Osteoblast (primary cell): ENCODE measurements at regions not wholly inside any gene's neighbourhood (a gene's known extent, or its start where the extent isn't known, plus 50 kb on each side); places are given as distances from the start of the nearest gene placed in this dataset.

Experiments used
- DNase-seq: peaks from one replicate; pipeline ENCODE4 v3.0.0; 2011; ENCODE audit warnings: low spot score, mixed read lengths; ENCODE audit not compliant: insufficient read length; ENCODE audit errors: missing footprints
- H2AFZ ChIP-seq: 2 replicates; pipeline ENCODE4 v1.6.0; 2011; ENCODE audit warnings: mild to moderate bottlenecking, low read length
- H3K27ac ChIP-seq: 2 replicates; pipeline ENCODE4 v1.5.1; 2011; ENCODE audit warnings: mild to moderate bottlenecking, low read depth, low read length, moderate library complexity
- H3K27me3 ChIP-seq: 2 replicates; pipeline ENCODE4 v1.6.0; 2012; ENCODE audit warnings: mild to moderate bottlenecking, control low read depth, inconsistent platforms, low read length, moderate library complexity; ENCODE audit not compliant: insufficient read depth
- H3K36me3 ChIP-seq: 2 replicates; pipeline ENCODE4 v1.5.1; 2011; ENCODE audit warnings: mild to moderate bottlenecking, low read length, control low read depth, moderate library complexity; ENCODE audit not compliant: insufficient read depth
- H3K4me1 ChIP-seq: 2 replicates; pipeline ENCODE4 v1.5.1; 2011; ENCODE audit warnings: mild to moderate bottlenecking, low read length, control low read depth, moderate library complexity; ENCODE audit not compliant: insufficient read depth
- H3K4me2 ChIP-seq: 2 replicates; pipeline ENCODE4 v1.6.0; 2011; ENCODE audit warnings: mild to moderate bottlenecking, low read length; ENCODE audit not compliant: insufficient read depth
- H3K4me3 ChIP-seq: fragments of 200-600 bp; sonication (generic); 3 replicates; pipeline ENCODE4 v1.5.1; 2012; ENCODE audit warnings: mild to moderate bottlenecking, low read length, inconsistent platforms; ENCODE audit not compliant: insufficient read depth
- H3K79me2 ChIP-seq: 2 replicates; pipeline ENCODE4 v1.6.0; 2012; ENCODE audit warnings: mild to moderate bottlenecking, low read length, control low read depth, inconsistent platforms; ENCODE audit not compliant: insufficient read depth
- H3K9me3 ChIP-seq: 2 replicates; pipeline ENCODE4 v1.5.1; 2011; ENCODE audit warnings: low read depth, low read length, control low read depth
- H4K20me1 ChIP-seq: 2 replicates; pipeline ENCODE4 v1.6.0; 2012; ENCODE audit warnings: mild to moderate bottlenecking, low read length, control low read depth; ENCODE audit not compliant: insufficient read depth
- TF ChIP-seq, protein P1 (sequence below): IDR thresholded peaks from 2 replicates; pipeline ENCODE4 v1.5.1; 2011; ENCODE audit warnings: mild to moderate bottlenecking, low read depth, low read length, moderate library complexity; ENCODE audit errors: extremely low read depth

DNA sequence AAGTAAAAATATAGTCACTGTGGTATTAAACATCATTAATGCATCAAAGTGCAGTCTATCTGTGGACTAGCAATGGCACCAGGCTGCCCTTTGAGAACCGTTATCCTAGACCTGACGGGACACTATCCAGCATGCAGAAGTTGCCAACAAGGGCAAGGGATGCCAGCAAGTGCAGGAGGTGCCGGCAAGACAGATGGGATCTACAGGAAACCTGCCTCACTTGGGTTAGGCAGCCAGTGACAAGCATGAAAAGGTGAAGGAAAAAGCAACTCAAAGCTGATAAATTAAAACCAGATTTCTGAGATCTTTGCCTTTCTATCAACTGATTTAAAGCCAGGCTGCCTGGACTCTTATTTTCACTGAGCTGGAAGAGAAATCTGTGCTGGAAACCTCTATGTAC lies 315.2 kb upstream of the PDE4D start:
- Histone ChIP-seq H4K20me1 (no peaks in the 10 kb centered on the region), H3K27me3 (no peaks in the 10 kb centered on the region), H3K4me2 (no peak overlapping the region), H2AFZ (no peak overlapping the region), H3K79me2 (no peaks in the 10 kb centered on the region), H3K4me3 (no peak overlapping the region), H3K4me1 (no peaks in the 10 kb centered on the region), H3K36me3 (no peaks in the 10 kb centered on the region), H3K9me3 (no peaks in the 10 kb centered on the region), H3K27ac (no peak overlapping the region)
- TF ChIP-seq, protein P1, sequence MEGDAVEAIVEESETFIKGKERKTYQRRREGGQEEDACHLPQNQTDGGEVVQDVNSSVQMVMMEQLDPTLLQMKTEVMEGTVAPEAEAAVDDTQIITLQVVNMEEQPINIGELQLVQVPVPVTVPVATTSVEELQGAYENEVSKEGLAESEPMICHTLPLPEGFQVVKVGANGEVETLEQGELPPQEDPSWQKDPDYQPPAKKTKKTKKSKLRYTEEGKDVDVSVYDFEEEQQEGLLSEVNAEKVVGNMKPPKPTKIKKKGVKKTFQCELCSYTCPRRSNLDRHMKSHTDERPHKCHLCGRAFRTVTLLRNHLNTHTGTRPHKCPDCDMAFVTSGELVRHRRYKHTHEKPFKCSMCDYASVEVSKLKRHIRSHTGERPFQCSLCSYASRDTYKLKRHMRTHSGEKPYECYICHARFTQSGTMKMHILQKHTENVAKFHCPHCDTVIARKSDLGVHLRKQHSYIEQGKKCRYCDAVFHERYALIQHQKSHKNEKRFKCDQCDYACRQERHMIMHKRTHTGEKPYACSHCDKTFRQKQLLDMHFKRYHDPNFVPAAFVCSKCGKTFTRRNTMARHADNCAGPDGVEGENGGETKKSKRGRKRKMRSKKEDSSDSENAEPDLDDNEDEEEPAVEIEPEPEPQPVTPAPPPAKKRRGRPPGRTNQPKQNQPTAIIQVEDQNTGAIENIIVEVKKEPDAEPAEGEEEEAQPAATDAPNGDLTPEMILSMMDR, result no peak
- DNase-seq, result no peak

DNA sequence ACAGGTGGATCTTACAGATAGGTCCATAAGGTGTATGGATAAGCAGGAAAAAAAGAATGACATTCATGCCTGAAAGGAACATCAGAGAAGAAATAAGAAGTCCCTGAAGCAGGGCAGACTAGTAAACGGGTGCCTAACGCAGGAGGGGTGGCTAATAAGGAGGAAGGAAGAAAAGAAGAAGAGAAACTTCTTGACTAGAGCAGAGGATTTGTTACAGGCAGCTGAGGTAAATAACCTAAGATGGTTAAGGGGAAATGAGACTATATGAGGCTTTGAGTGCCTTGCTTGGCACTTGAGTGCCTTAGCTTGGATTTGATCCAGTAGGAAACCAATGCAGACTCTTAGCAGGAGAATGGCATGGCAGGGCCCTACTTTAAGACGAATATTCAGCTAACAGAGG lies 313.5 kb upstream of the PDE4D start:
- TF ChIP-seq, protein P1, result no peak
- no peak overlapping the region for H3K27ac ChIP-seq
- H2AFZ ChIP-seq, result no peak overlapping the region
- H3K79me2 ChIP-seq, result no peaks in the 10 kb centered on the region
- H3K4me2 ChIP-seq, result no peak overlapping the region
- no peaks in the 10 kb centered on the region for H3K9me3 ChIP-seq
- H3K4me1 ChIP-seq, result no peaks in the 10 kb centered on the region
- H3K27me3 ChIP-seq, result no peaks in the 10 kb centered on the region
- DNase-seq, result no peak
- H4K20me1 ChIP-seq, result no peaks in the 10 kb centered on the region
- no peak overlapping the region for H3K4me3 ChIP-seq
- no peaks in the 10 kb centered on the region for H3K36me3 ChIP-seq

DNA sequence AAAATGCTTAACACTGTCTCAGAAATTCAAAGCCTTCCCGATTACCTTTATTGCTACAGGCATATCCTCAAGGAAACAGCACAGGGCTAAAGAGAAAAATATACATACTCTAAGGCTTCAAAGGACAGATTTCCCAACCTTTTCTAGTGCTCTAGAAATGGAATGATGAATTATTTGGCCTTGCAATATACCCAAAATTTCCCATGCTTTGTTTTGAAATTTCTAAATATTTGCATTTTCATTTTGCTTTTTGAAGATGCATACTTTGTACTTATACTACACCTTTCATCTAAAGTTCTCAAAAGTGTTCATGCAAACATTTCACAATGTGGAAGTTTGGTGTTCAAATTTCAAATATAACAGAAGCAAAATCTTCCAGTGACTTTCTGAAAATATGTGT lies 312.7 kb upstream of the PDE4D start:
- H4K20me1 ChIP-seq, result no peaks in the 10 kb centered on the region
- TF ChIP-seq, protein P1, result no peak
- H3K4me3 ChIP-seq, result no peak overlapping the region
- no peaks in the 10 kb centered on the region for H3K79me2 ChIP-seq
- no peaks in the 10 kb centered on the region for H3K27me3 ChIP-seq
- no peaks in the 10 kb centered on the region for H3K9me3 ChIP-seq
- no peaks in the 10 kb centered on the region for H3K36me3 ChIP-seq
- H2AFZ ChIP-seq, result no peak overlapping the region
- no peak overlapping the region for H3K4me2 ChIP-seq
- no peak for DNase-seq
- H3K4me1 ChIP-seq, result no peaks in the 10 kb centered on the region
- no peak overlapping the region for H3K27ac ChIP-seq

DNA sequence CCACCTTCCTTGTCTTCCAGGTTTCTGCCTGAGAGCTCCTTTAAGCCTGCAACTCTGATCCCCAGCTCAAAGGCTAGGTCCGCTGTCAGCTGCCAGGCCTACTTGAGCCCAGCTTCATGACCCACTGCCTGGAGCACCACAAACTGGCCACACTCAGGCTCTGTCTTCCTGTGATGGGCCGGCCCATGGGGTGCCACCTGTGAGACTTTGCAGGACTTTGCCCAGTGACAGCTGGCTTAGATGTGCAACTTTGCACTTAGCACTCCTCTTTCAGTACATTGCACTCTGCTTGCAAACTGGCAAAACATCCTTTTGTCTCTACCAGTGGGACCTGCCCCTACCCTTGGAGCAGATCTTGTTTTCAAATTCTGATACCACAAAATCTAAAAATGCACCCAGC lies 311.5 kb upstream of the PDE4D start:
- no peak for DNase-seq
- Histone ChIP-seq H3K4me2 (no peak overlapping the region), H2AFZ (no peak overlapping the region), H4K20me1 (no peaks in the 10 kb centered on the region), H3K27ac (no peak overlapping the region), H3K36me3 (no peaks in the 10 kb centered on the region), H3K27me3 (no peaks in the 10 kb centered on the region), H3K9me3 (no peaks in the 10 kb centered on the region), H3K4me3 (no peak overlapping the region), H3K4me1 (no peaks in the 10 kb centered on the region), H3K79me2 (no peaks in the 10 kb centered on the region)
- TF ChIP-seq, protein P1, result no peak
